ENCODE measurements at regions not wholly inside any gene's neighbourhood (a gene's known extent, or its start where the extent isn't known, plus 50 kb on each side); places are given as distances from the start of the nearest gene placed in this dataset.

GRCh38 chr12:17215759-17216570 is 610.0 kb upstream of the LMO3 start:
- in situ Hi-C loops (cut with MboI; ENCODE audit: low pct_unique_long_range_greater_than_20kb, low sequenced_read_pairs, unreplicated experiment): no loop called here
- DNase-seq (ENCODE audit: low spot score): no peak
- no peak for TF ChIP-seq CTCF (IDR thresholded peaks at IDR 0.05; ENCODE audit: extremely low read depth, insufficient read depth, missing control alignments)

GRCh38 chr12:17214929-17215328 is 609.0 kb upstream of the LMO3 start:
- in situ Hi-C loops (cut with MboI; ENCODE audit: low pct_unique_long_range_greater_than_20kb, low sequenced_read_pairs, unreplicated experiment): no loop called here
- no peak for DNase-seq (ENCODE audit: low spot score)
- TF ChIP-seq CTCF (IDR thresholded peaks at IDR 0.05; ENCODE audit: extremely low read depth, insufficient read depth, missing control alignments): no peak

DNA sequence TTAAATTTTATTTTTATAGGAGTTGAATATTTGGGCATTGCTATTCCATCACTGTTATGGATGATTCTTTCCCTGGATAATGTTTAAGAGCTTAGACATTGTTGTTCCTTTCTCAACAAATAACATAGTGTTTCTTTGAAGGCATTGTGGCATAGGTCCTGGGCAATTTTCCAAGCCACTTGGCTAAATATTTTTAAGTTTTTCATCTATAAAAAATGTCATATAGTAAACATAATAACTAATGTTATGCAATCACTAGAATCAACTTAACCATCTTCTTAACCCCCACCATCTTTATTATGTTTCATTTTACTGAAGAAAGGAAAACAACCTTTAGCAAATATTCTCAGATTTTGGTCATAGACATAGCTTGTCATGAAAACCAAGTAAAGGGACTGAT is 600.6 kb upstream of the LMO3 start:
- TF ChIP-seq CTCF (IDR thresholded peaks at IDR 0.05; ENCODE audit: extremely low read depth, insufficient read depth, missing control alignments): no peak
- DNase-seq (ENCODE audit: low spot score): no peak
- in situ Hi-C loops (cut with MboI; ENCODE audit: low pct_unique_long_range_greater_than_20kb, low sequenced_read_pairs, unreplicated experiment): no loop called here

GRCh38 chr12:17204289-17205054 is 598.5 kb upstream of the LMO3 start:
- in situ Hi-C loops (cut with MboI; ENCODE audit: low pct_unique_long_range_greater_than_20kb, low sequenced_read_pairs, unreplicated experiment): no loop called here
- no peak for TF ChIP-seq CTCF (IDR thresholded peaks at IDR 0.05; ENCODE audit: extremely low read depth, insufficient read depth, missing control alignments)
- DNase-seq (ENCODE audit: low spot score): no peak

DNA sequence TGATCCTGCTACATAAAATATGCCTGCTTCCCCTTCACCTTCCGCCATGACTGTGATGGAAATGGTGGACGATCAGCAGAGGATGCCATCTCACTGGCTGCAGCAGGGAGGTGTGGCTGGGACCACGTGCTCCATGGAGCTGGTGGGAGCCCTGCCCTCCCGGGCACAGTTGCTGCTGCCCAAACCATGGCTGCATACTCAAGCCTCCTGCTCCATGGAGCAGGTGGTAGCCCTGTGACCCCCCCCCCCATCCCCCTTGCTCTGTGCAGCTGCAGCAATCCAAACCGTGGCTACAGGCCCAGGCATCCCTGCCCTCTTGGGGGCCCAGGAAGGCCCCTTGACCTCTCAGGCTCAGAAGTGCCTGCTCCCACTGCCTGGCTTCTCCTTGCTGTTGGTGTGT is 597.5 kb upstream of the LMO3 start:
- no peak for DNase-seq (ENCODE audit: low spot score)
- no peak for TF ChIP-seq CTCF (IDR thresholded peaks at IDR 0.05; ENCODE audit: extremely low read depth, insufficient read depth, missing control alignments)
- in situ Hi-C loops (cut with MboI; ENCODE audit: low pct_unique_long_range_greater_than_20kb, low sequenced_read_pairs, unreplicated experiment): no loop called here

- no peak for DNase-seq (ENCODE audit: low spot score)
- TF ChIP-seq CTCF (IDR thresholded peaks at IDR 0.05; ENCODE audit: extremely low read depth, insufficient read depth, missing control alignments): no peak
- in situ Hi-C loops (cut with MboI; ENCODE audit: low pct_unique_long_range_greater_than_20kb, low sequenced_read_pairs, unreplicated experiment): no loop called here
Observed at GRCh38 chr12:17197971-17198370, 592.0 kb upstream of the LMO3 start.
